Stimulated activated memory B cell treated with anti-CD40 and anti-IgM and Interleukin-4, amounts not matched to agents 10 μg/mL and 1 μg/mL and 100 μg/mL, for 72 hours (primary cell): ENCODE measurements at regions not wholly inside any gene's neighbourhood (a gene's known extent, or its start where the extent isn't known, plus 50 kb on each side); places are given as distances from the start of the nearest gene placed in this dataset.

Experiments
- ATAC-seq: fragments of 150-1000 bp; cut with Tn5 transposase; 2 replicates; pipeline ENCODE4 v1.10.0; 2021
- H3K27ac Mint-ChIP-seq: one replicate; pipeline ENCODE4 v1.8.0; 2022; ENCODE audit warnings: mild to moderate bottlenecking, mixed read lengths
- H3K27me3 Mint-ChIP-seq: one replicate; pipeline ENCODE4 v1.8.0; 2022; ENCODE audit warnings: mixed read lengths
- H3K36me3 Mint-ChIP-seq: one replicate; pipeline ENCODE4 v1.8.0; 2022; ENCODE audit warnings: mixed read lengths
- H3K4me1 Mint-ChIP-seq: one replicate; pipeline ENCODE4 v1.8.0; 2022; ENCODE audit warnings: mixed read lengths
- H3K4me3 Mint-ChIP-seq: one replicate; pipeline ENCODE4 v1.8.0; 2022; ENCODE audit warnings: mild to moderate bottlenecking, moderate library complexity, mixed read lengths
- H3K9me3 Mint-ChIP-seq: one replicate; pipeline ENCODE4 v1.8.0; 2022; ENCODE audit warnings: mixed read lengths

DNA sequence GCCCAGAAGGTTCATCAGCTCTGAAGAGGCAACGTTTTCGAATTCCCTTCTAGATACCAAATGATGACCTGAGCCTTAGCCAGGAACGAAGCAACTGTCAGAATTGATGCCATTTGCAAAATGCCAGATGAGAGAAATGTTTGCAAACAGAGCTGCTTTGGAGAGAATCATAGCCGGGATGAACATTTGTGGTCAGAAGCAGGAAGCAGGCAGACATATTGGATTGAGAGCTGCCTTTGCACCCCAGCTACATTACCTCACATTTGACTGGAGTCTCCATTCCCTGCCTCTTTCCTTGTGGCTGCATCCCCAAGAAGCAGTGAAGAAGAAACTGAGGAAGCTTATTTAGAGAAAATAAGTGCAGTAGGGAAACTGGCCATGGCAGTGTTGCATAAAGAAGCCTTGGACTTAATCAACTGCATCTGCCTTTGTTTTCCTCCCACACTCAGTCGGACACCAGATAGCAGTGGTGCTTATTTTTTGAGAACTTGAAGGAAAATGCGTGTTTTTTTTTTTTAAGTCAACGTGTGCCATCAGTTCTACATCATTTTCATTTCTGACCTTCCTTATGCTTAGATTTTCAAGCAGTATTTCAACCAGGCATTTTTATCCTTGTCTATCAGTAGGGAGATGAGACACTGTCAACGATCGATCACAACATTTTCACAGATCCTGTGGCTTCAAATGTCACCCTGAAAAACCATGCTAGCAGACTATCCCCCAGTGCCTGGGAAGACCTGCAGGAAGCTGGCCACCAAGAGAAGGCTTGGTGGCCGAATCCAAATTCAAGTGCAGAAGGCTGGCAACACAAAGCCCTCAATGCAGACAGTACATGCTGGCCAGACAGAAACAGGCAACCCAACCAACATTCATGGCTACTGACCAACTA, 541.2 kb upstream of the JARID2 start:
- no peak for ATAC-seq
- Mint-ChIP-seq H3K9me3 (peaks cover 5% of the 10 kb centered on the region), H3K4me1 (peaks cover 12% of the 10 kb centered on the region), H3K4me3 (no peak overlapping the region), H3K27ac (no peak overlapping the region), H3K27me3 (no peaks in the 10 kb centered on the region), H3K36me3 (peaks cover 6% of the 10 kb centered on the region)

DNA sequence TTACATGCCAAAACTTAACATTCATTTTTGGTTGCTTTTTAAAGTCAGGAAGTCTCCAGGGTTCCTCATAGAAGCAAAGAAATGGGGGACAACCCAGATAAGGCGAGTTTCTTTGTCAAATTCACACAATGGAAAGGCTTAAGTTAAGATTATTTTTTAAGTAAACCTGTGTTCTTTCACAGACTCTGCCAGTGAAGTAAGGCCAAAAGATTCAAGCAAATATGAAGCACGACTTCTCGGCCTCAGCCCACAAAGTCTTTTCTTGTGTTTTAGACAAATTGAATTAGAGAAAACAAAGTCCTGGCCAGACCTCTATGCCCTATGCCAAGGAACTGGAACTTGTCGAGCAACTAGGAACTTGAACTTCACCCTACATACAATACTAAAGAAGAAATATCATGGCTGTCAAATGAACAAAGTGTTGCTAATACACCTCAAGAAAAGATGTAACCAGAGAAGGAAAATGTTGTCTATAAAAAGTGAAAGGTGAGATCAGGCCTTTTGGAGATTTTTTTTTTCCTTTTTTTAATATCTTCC, 540.0 kb upstream of the JARID2 start:
- Mint-ChIP-seq H3K27ac (no peak overlapping the region), H3K4me3 (no peak overlapping the region), H3K4me1 (peaks cover 13% of the 10 kb centered on the region), H3K36me3 (peaks cover 8% of the 10 kb centered on the region), H3K27me3 (no peaks in the 10 kb centered on the region), H3K9me3 (peaks cover 5% of the 10 kb centered on the region)
- ATAC-seq: no peak

GRCh38 chr6:14706378-14706929, 539.4 kb upstream of the JARID2 start:
- H3K4me1 Mint-ChIP-seq: peaks cover 19% of the 10 kb centered on the region
- H3K9me3 Mint-ChIP-seq: peaks cover 10% of the 10 kb centered on the region
- H3K4me3 Mint-ChIP-seq: no peak overlapping the region
- peaks cover 13% of the 10 kb centered on the region for H3K36me3 Mint-ChIP-seq
- no peak for ATAC-seq
- H3K27ac Mint-ChIP-seq: peak overlapping the region; percentile 17
- no peaks in the 10 kb centered on the region for H3K27me3 Mint-ChIP-seq

- peak overlapping the region; percentile 17 for H3K27ac Mint-ChIP-seq
- H3K4me3 Mint-ChIP-seq: no peak overlapping the region
- no peaks in the 10 kb centered on the region for H3K27me3 Mint-ChIP-seq
- H3K4me1 Mint-ChIP-seq: peaks cover 20% of the 10 kb centered on the region
- H3K9me3 Mint-ChIP-seq: peaks cover 10% of the 10 kb centered on the region
- H3K36me3 Mint-ChIP-seq: peaks cover 13% of the 10 kb centered on the region
- ATAC-seq: no peak
Measured at GRCh38 chr6:14707276-14707675, 538.6 kb upstream of the JARID2 start.

DNA sequence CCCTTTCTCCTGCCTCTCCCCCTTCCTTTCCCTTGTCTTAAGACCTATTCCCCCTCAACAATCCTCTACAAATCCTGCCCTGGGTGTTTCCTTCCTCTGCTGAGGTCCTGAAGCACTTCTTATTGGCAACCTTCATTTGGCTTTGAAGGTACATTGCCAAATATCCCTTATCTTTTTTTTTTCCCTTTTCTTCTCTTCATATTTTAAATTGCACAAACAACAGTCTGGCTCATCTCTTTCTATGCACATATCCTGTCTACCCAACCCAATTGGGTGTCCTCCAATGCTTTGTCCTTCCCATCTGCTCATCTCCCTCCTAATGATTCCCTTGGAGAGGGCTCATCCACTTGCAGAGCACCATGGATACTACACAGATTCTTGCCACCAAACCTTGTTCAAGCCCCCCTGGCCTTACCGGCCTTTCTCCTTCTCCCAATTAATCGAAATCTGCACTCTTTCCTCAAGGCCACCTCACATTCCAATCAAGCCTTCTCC, 537.9 kb upstream of the JARID2 start:
- no peak for ATAC-seq
- Mint-ChIP-seq H3K4me3 (no peak overlapping the region), H3K4me1 (peaks cover 20% of the 10 kb centered on the region)

DNA sequence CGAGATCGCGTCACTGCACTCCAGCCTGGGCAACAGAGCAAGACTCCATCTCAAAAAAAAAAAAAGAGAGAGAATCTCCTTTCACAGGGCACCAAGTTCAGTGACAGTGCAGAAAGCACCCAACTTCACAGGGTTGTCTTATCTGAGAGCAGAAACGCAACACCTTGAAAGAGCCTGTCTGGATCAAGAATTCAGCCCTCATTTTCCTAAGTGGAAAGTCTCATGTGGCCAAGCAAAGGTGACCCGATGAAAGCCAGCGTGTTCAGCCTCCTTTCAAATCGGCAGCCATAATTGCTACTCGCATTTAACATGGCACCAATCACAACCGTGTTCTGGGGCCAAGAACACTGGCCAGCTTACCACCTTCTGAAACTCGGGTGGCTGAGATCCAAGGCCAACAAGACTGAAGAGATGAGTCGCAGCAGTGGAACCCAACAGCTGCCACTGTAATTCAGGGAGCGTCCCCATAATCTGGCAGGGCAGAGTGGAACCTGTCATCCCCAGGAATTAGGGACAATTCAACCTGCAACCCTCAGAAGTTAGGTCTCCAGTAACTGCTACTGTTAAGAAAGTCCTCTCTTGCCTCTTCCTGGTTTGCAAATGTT, 536.7 kb upstream of the JARID2 start:
- Mint-ChIP-seq H3K4me3 (no peak overlapping the region), H3K27me3 (no peaks in the 10 kb centered on the region), H3K4me1 (peaks cover 25% of the 10 kb centered on the region), H3K27ac (no peak overlapping the region), H3K36me3 (peaks cover 13% of the 10 kb centered on the region), H3K9me3 (peaks cover 10% of the 10 kb centered on the region)
- ATAC-seq: no peak

More for the DNA sequence above, 537.9 kb upstream of the JARID2 start:
- H3K27me3 Mint-ChIP-seq: no peaks in the 10 kb centered on the region
- peaks cover 10% of the 10 kb centered on the region for H3K9me3 Mint-ChIP-seq
- peak overlapping the region; percentile 17 for H3K27ac Mint-ChIP-seq
- peaks cover 13% of the 10 kb centered on the region for H3K36me3 Mint-ChIP-seq

DNA sequence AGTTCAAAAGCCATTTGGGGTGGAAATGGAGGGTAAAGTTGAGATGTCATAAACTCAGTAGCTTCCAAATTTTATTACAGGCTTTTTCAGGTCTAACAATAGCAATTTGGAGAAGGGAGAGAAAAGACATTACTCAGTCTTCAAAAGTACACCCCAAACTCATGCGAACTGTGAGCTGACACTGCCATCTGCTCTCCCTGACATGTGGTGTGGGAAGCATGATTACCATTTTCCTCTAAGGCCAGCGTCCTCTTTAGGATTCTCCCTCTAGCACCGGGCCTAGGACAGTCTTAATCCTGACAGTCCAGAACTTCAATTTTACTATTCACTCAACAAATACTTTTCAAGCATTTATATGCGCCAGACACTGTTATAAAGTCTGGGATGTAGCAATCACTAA, 536.0 kb upstream of the JARID2 start:
- Mint-ChIP-seq H3K27ac (peak overlapping the region; percentile 68), H3K36me3 (peaks cover 13% of the 10 kb centered on the region), H3K4me3 (no peak overlapping the region), H3K9me3 (peaks cover 10% of the 10 kb centered on the region), H3K4me1 (peaks cover 25% of the 10 kb centered on the region), H3K27me3 (no peaks in the 10 kb centered on the region)
- no peak for ATAC-seq

DNA sequence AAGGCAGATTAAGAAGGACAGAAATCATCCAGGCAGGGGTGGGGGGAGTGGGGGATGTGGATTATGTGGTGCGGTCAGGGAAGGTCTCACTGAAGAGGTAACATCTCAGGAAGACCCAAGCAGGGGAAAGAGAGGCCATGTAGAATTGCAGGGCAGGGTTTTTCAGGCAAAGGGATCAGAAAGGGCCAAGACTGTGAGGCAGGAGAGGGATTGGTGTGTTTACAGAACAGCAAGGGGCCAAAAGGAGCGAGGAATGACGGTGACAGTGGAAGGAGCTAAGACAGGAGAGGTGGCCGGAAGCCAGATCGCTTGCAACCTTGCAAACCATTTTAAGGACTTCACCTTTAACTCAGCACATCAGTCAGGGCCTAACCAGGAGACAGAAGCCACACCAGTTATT, 535.4 kb upstream of the JARID2 start:
- no peaks in the 10 kb centered on the region for H3K27me3 Mint-ChIP-seq
- H3K27ac Mint-ChIP-seq: peak overlapping the region; percentile 68
- peaks cover 10% of the 10 kb centered on the region for H3K9me3 Mint-ChIP-seq
- H3K4me1 Mint-ChIP-seq: peaks cover 31% of the 10 kb centered on the region
- peaks cover 13% of the 10 kb centered on the region for H3K36me3 Mint-ChIP-seq
- no peak overlapping the region for H3K4me3 Mint-ChIP-seq
- ATAC-seq: no peak

DNA sequence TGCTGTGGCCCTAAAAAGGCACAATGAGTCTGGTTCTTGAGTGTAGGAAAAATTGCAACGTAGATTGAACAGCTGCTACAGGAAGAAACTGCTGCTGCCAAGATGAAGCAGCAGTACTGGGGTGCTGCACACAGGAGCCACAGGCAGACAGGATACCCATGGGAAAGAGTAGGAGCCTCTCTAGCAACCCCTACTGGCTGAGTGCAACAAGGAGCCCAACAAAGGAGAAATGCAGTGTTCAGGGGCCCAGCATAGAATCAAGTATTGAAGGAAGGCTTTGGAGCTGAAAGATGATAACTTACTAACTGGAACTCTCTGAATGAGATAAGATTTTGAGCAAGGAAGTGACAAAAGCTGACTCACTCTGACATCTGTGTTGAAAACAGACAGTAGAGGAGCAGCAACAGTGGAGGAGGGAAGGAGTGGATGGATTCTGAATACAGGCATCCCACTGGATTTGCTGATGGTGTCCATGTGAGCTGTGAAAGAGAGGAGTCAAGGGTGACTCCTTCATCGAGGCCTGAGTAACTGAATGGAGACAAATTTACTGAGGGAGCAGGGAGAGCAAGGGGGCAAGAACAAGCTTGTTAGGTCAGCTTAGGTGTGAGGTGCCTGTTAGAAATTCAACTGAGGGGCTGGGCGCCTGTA, 534.7 kb upstream of the JARID2 start:
- Mint-ChIP-seq H3K4me3 (no peak overlapping the region), H3K36me3 (peaks cover 13% of the 10 kb centered on the region), H3K27me3 (no peaks in the 10 kb centered on the region), H3K9me3 (peaks cover 10% of the 10 kb centered on the region), H3K27ac (peak overlapping the region; percentile 68), H3K4me1 (peaks cover 38% of the 10 kb centered on the region)
- ATAC-seq: peak; percentile 62

- ATAC-seq: no peak
- Mint-ChIP-seq H3K4me3 (no peak overlapping the region), H3K27ac (peak overlapping the region; percentile 68), H3K4me1 (peaks cover 45% of the 10 kb centered on the region), H3K27me3 (no peaks in the 10 kb centered on the region), H3K9me3 (peaks cover 10% of the 10 kb centered on the region), H3K36me3 (peaks cover 13% of the 10 kb centered on the region)
Measured at GRCh38 chr6:14711704-14712379, 534.0 kb upstream of the JARID2 start.

GRCh38 chr6:14713008-14713960, 532.6 kb upstream of the JARID2 start:
- Mint-ChIP-seq H3K4me1 (peaks cover 44% of the 10 kb centered on the region), H3K27ac (peak overlapping the region; percentile 36), H3K9me3 (peaks cover 15% of the 10 kb centered on the region), H3K27me3 (no peaks in the 10 kb centered on the region), H3K4me3 (no peak overlapping the region), H3K36me3 (peaks cover 13% of the 10 kb centered on the region)
- no peak for ATAC-seq

DNA sequence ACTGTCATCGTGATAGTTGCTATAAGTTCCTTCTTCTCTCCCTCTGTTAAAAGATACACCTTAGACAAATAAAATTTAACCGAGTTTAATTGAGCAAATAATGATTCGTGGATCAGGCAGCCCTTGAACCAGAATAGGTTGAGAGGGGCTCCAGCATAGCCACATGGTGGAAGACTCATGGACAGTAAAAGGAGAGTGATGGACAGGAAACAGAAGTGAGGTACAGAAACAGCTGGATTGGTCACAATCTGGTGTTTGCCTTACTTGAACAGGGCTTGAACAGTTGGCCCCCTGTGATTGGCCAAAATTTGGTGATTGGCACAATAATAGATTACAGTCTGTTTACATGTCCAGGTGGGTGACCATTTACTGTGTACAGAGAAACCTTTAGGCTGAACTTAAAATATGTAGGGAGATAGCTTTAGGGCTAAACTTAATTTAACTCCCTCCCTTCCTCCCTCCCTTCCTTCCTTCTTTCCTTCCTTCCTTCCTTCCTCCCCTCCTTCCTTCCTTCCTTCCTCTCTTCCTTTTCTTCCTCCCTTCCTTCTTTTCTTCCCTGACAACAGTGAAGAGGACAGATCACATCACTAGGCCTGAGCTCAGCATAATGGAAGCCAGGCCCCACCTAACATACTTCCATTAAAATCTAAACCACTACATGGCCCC, 531.8 kb upstream of the JARID2 start:
- Mint-ChIP-seq H3K27me3 (no peaks in the 10 kb centered on the region), H3K27ac (peak overlapping the region; percentile 36), H3K9me3 (peaks cover 15% of the 10 kb centered on the region), H3K4me3 (no peak overlapping the region), H3K36me3 (peaks cover 13% of the 10 kb centered on the region), H3K4me1 (peaks cover 45% of the 10 kb centered on the region)
- no peak for ATAC-seq

GRCh38 chr6:14715076-14715475, 530.8 kb upstream of the JARID2 start:
- no peak for ATAC-seq
- Mint-ChIP-seq H3K27me3 (no peaks in the 10 kb centered on the region), H3K4me1 (peaks cover 54% of the 10 kb centered on the region), H3K36me3 (peaks cover 11% of the 10 kb centered on the region), H3K9me3 (peaks cover 15% of the 10 kb centered on the region), H3K4me3 (no peak overlapping the region), H3K27ac (peak overlapping the region; percentile 40)
